DND-41 (cell line): ENCODE measurements at regions not wholly inside any gene's neighbourhood (a gene's known extent, or its start where the extent isn't known, plus 50 kb on each side); places are given as distances from the start of the nearest gene placed in this dataset.

Experiments used
- ATAC-seq: fragments of 200-7000 bp; cut with Tn5 transposase; 3 replicates; pipeline ENCODE4 v1.9.1; 2021; ENCODE audit warnings: low read depth; ENCODE audit not compliant: insufficient read depth
- DNase-seq: peaks from one replicate; pipeline ENCODE4 v3.0.0-alpha.2; 2020
- H2AFZ ChIP-seq: 2 replicates; pipeline ENCODE4 v1.6.0; 2012; ENCODE audit warnings: low read depth, low read length
- H3K27ac ChIP-seq: 2 replicates; pipeline ENCODE4 v1.5.1; 2012; ENCODE audit warnings: low read length, inconsistent platforms
- H3K27me3 ChIP-seq: fragments of 200-600 bp; sonication (generic); 2 replicates; pipeline ENCODE4 v1.6.0; 2012; ENCODE audit warnings: low read length, mild to moderate bottlenecking, inconsistent platforms; ENCODE audit not compliant: insufficient read depth, poor library complexity
- H3K36me3 ChIP-seq: 2 replicates; pipeline ENCODE4 v1.5.1; 2012; ENCODE audit warnings: low read length, inconsistent platforms; ENCODE audit not compliant: insufficient read depth
- H3K4me1 ChIP-seq: 2 replicates; pipeline ENCODE4 v1.5.1; 2012; ENCODE audit warnings: mild to moderate bottlenecking, low read length; ENCODE audit not compliant: insufficient read depth
- H3K4me2 ChIP-seq: 2 replicates; pipeline ENCODE4 v1.6.0; 2012; ENCODE audit warnings: mild to moderate bottlenecking, moderate library complexity, low read length, inconsistent platforms; ENCODE audit not compliant: insufficient read depth
- H3K4me3 ChIP-seq, 2 experiments: fragments of 200-600 bp in 1 of 2; shearing (Covaris generic) in 1 of 2; 2 replicates each; pipeline ENCODE4 v1.5.1; 2012 to 2016; ENCODE audit warnings: inconsistent platforms in 2 of 2, low read length in 2 of 2, mild to moderate bottlenecking in 2 of 2, low read depth in 1 of 2, moderate library complexity in 1 of 2
- H3K79me2 ChIP-seq: 2 replicates; pipeline ENCODE4 v1.6.0; 2012; ENCODE audit warnings: low read length, inconsistent platforms; ENCODE audit not compliant: insufficient read depth
- H3K9ac ChIP-seq: 2 replicates; pipeline ENCODE4 v1.6.0; 2012; ENCODE audit warnings: low read depth, mild to moderate bottlenecking, inconsistent platforms, low read length, moderate library complexity
- H3K9me3 ChIP-seq: 2 replicates; pipeline ENCODE4 v1.5.1; 2012; ENCODE audit warnings: low read length, moderate library complexity, mild to moderate bottlenecking, inconsistent platforms; ENCODE audit not compliant: insufficient read depth, severe bottlenecking
- H4K20me1 ChIP-seq: 2 replicates; pipeline ENCODE4 v1.6.0; 2012; ENCODE audit warnings: low read length; ENCODE audit not compliant: insufficient read depth
- CTCF ChIP-seq: IDR thresholded peaks from 2 replicates; pipeline ENCODE4 v1.5.1; 2012; ENCODE audit warnings: borderline replicate concordance, low read length, moderate library complexity, mild to moderate bottlenecking; ENCODE audit not compliant: poor library complexity, severe bottlenecking; ENCODE audit errors: extremely low read depth
- EZH2 ChIP-seq: IDR thresholded peaks from 3 replicates; pipeline ENCODE4 v1.6.1; 2012; ENCODE audit warnings: borderline replicate concordance, low read depth, mild to moderate bottlenecking, moderate library complexity, low read length, inconsistent platforms; ENCODE audit not compliant: severe bottlenecking

GRCh38 chr3:18080198-18080689 is 337.8 kb upstream of the TBC1D5 start:
- TF ChIP-seq CTCF (no peak), EZH2 (no peak)
- no peaks in the 10 kb centered on the region for H3K79me2 ChIP-seq
- H3K4me2 ChIP-seq: 0 out of 2 replicates have a peak overlapping the region, but pooled peaks have one; percentile 2
- DNase-seq (no peak), ATAC-seq (peak; percentile 66)
- H4K20me1 ChIP-seq: no peaks in the 10 kb centered on the region
- H3K9ac ChIP-seq: peak overlapping the region; percentile 34
- H3K27ac ChIP-seq: peak overlapping the region; percentile 74
- no peaks in the 10 kb centered on the region for H3K36me3 ChIP-seq
- no peak overlapping the region for H3K4me3 ChIP-seq
- H3K27me3 ChIP-seq: no peaks in the 10 kb centered on the region
- H3K9me3 ChIP-seq: no peaks in the 10 kb centered on the region
- H3K4me1 ChIP-seq: peaks cover 51% of the 10 kb centered on the region
- peak overlapping the region; percentile 46 for H2AFZ ChIP-seq

GRCh38 chr3:18079739-18080138 is 337.3 kb upstream of the TBC1D5 start:
- Histone ChIP-seq H3K4me1 (peaks cover 46% of the 10 kb centered on the region), H4K20me1 (no peaks in the 10 kb centered on the region), H3K4me2 (peak overlapping the region; percentile 20; the same call in 1 of the 2 replicates), H3K27me3 (no peaks in the 10 kb centered on the region), H3K79me2 (no peaks in the 10 kb centered on the region), H3K9ac (peak overlapping the region; percentile 34; the same call in 1 of the 2 replicates), H3K36me3 (no peaks in the 10 kb centered on the region), H3K9me3 (no peaks in the 10 kb centered on the region), H3K4me3 (no peak overlapping the region), H3K27ac (peak overlapping the region; percentile 74), H2AFZ (peak overlapping the region; percentile 46)
- TF ChIP-seq EZH2: no peak
- peak; percentile 66 for ATAC-seq
- peak; percentile 55 for DNase-seq

GRCh38 chr3:18079062-18079461 is 336.6 kb upstream of the TBC1D5 start:
- Histone ChIP-seq H3K4me2 (peak overlapping the region; percentile 20; the same call in 1 of the 2 replicates), H3K27me3 (no peaks in the 10 kb centered on the region), H3K27ac (peak overlapping the region; percentile 74), H3K9ac (0 out of 2 replicates have a peak overlapping the region, but pooled peaks have one; percentile 34), H3K36me3 (no peaks in the 10 kb centered on the region), H3K79me2 (no peaks in the 10 kb centered on the region), H4K20me1 (no peaks in the 10 kb centered on the region), H2AFZ (peak overlapping the region; percentile 46; the same call in 1 of the 2 replicates), H3K4me3 (no peak overlapping the region), H3K4me1 (peaks cover 46% of the 10 kb centered on the region), H3K9me3 (no peaks in the 10 kb centered on the region)
- ATAC-seq: no peak
- DNase-seq: no peak
- no peak for TF ChIP-seq EZH2
- no peak for TF ChIP-seq CTCF

GRCh38 chr3:18077128-18077840 is 334.9 kb upstream of the TBC1D5 start:
- no peak overlapping the region for H3K4me2 ChIP-seq
- H2AFZ ChIP-seq: no peak overlapping the region
- H4K20me1 ChIP-seq: no peaks in the 10 kb centered on the region

More at GRCh38 chr3:18077128-18077840, 334.9 kb upstream of the TBC1D5 start:
- Histone ChIP-seq H3K27me3 (no peaks in the 10 kb centered on the region), H3K9me3 (no peaks in the 10 kb centered on the region), H3K36me3 (no peaks in the 10 kb centered on the region), H3K4me1 (peaks cover 52% of the 10 kb centered on the region), H3K4me3 (no peak overlapping the region), H3K27ac (peak overlapping the region; percentile 13; the same call in 1 of the 2 replicates), H3K9ac (no peak overlapping the region), H3K79me2 (no peaks in the 10 kb centered on the region)
- ATAC-seq: no peak; the same call in 2 of the 3 replicates
- TF ChIP-seq EZH2 (no peak), CTCF (no peak)
- no peak for DNase-seq
